ENCODE measurements at regions not wholly inside any gene's neighbourhood (a gene's known extent, or its start where the extent isn't known, plus 50 kb on each side); places are given as distances from the start of the nearest gene placed in this dataset.

GRCh38 chr10:71067098-71067740 is 145.2 kb upstream of the UNC5B start:
- no peak overlapping the region for H3K4me3 ChIP-seq
- H3K36me3 ChIP-seq = no peaks in the 10 kb centered on the region
- no peaks in the 10 kb centered on the region for H3K9me3 ChIP-seq
- no peak for TF ChIP-seq POLR2A (IDR thresholded peaks at IDR 0.05)
- TF ChIP-seq, protein P1, sequence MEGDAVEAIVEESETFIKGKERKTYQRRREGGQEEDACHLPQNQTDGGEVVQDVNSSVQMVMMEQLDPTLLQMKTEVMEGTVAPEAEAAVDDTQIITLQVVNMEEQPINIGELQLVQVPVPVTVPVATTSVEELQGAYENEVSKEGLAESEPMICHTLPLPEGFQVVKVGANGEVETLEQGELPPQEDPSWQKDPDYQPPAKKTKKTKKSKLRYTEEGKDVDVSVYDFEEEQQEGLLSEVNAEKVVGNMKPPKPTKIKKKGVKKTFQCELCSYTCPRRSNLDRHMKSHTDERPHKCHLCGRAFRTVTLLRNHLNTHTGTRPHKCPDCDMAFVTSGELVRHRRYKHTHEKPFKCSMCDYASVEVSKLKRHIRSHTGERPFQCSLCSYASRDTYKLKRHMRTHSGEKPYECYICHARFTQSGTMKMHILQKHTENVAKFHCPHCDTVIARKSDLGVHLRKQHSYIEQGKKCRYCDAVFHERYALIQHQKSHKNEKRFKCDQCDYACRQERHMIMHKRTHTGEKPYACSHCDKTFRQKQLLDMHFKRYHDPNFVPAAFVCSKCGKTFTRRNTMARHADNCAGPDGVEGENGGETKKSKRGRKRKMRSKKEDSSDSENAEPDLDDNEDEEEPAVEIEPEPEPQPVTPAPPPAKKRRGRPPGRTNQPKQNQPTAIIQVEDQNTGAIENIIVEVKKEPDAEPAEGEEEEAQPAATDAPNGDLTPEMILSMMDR (IDR thresholded peaks at IDR 0.05) = no peak
- no peaks in the 10 kb centered on the region for H3K27me3 ChIP-seq
- no peaks in the 10 kb centered on the region for H3K4me1 ChIP-seq
- no peak overlapping the region for H3K27ac ChIP-seq
- DNase-seq = no peak

DNA sequence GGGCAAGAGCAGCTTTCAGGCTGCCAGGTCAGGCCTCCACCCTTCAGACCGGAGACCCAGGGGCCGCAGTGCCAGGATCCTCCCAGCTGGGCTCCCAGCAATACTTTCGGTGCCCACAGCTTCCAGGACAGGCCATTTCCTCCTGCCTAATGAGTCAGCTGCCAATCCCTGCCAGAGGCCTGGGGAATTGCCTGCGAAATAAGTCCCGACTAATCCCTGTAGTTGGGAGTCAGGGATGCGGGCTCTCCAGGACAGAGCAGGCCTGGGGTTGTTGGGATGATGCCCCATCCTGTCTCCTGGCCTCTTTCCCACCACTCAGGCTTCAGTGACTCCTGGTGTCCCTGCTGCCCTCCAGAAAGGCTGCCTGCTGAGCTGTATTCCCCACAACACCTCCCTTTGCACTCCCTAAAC is 143.5 kb upstream of the UNC5B start:
- no peaks in the 10 kb centered on the region for H3K27me3 ChIP-seq
- H3K36me3 ChIP-seq = no peaks in the 10 kb centered on the region
- TF ChIP-seq POLR2A (IDR thresholded peaks at IDR 0.05) = no peak
- TF ChIP-seq, protein P1 (IDR thresholded peaks at IDR 0.05) = no peak
- H3K4me1 ChIP-seq = no peaks in the 10 kb centered on the region
- H3K9me3 ChIP-seq = no peaks in the 10 kb centered on the region
- DNase-seq = no peak
- H3K27ac ChIP-seq = no peak overlapping the region
- H3K4me3 ChIP-seq = no peak overlapping the region

DNA sequence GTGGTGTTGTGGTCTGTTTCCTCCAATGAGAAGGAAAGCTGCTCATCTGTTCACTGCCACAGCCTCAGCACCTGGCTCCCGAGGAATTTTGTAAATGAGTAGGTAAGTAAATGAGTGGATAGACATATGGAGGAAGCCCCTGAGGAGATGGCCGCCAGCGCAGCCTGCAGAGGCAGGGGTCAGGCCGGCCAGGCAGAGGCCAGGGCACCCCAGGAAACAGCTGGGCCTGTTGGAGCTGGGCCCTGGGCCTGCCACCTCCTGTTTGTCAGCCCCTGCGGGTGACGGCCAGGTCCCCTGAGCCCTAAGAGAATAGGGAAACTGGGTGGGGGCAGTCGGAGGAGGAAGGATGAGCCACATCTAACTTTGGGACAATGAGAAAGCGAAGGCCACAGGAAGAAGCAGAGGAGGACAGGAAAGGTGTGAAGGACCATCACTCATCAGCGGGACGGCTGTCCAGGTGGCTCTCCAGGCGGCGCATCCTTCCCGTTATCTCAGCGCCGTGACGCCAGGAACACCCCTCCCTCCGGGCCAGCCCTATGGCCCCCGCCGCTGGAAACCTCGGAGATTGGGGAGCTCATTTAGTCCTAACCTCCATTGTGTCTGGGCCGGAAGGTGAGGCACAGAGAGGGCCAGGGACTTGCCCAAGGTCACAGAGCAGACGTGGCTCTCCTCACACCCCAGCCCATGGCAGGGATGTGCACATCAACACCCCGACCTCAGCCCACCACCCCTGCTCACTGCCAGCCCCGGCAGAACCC is 142.3 kb upstream of the UNC5B start:
- Histone ChIP-seq H3K27me3 (no peaks in the 10 kb centered on the region), H3K27ac (no peak overlapping the region), H3K36me3 (no peaks in the 10 kb centered on the region), H3K4me3 (no peak overlapping the region), H3K9me3 (no peaks in the 10 kb centered on the region), H3K4me1 (no peaks in the 10 kb centered on the region)
- TF ChIP-seq POLR2A (IDR thresholded peaks at IDR 0.05) = no peak
- TF ChIP-seq, protein P1 (IDR thresholded peaks at IDR 0.05) = no peak
- DNase-seq = no peak

GRCh38 chr10:71070741-71071140 is 141.6 kb upstream of the UNC5B start:
- H3K27ac ChIP-seq = no peak overlapping the region
- no peaks in the 10 kb centered on the region for H3K27me3 ChIP-seq
- DNase-seq = no peak
- H3K4me1 ChIP-seq = no peaks in the 10 kb centered on the region
- H3K9me3 ChIP-seq = no peaks in the 10 kb centered on the region
- no peaks in the 10 kb centered on the region for H3K36me3 ChIP-seq
- no peak overlapping the region for H3K4me3 ChIP-seq
- TF ChIP-seq, protein P1 (IDR thresholded peaks at IDR 0.05) = no peak
- TF ChIP-seq POLR2A (IDR thresholded peaks at IDR 0.05) = no peak

- no peaks in the 10 kb centered on the region for H3K27me3 ChIP-seq
- TF ChIP-seq, protein P1 (IDR thresholded peaks at IDR 0.05) = no peak
- TF ChIP-seq POLR2A (IDR thresholded peaks at IDR 0.05) = no peak
- H3K4me3 ChIP-seq = no peak overlapping the region
- no peaks in the 10 kb centered on the region for H3K36me3 ChIP-seq
- peak in 1 of 3 donors; percentile 32 for DNase-seq
- no peaks in the 10 kb centered on the region for H3K4me1 ChIP-seq
- no peaks in the 10 kb centered on the region for H3K9me3 ChIP-seq
- H3K27ac ChIP-seq = no peak overlapping the region
Observed at GRCh38 chr10:71072131-71072822, 140.1 kb upstream of the UNC5B start.
